ENCODE measurements at regions not wholly inside any gene's neighbourhood (a gene's known extent, or its start where the extent isn't known, plus 50 kb on each side); places are given as distances from the start of the nearest gene placed in this dataset.

GRCh38 chr9:31535651-31536050, 848.8 kb upstream of the ACO1 start:
- dilution Hi-C loops (cut with MboI; ENCODE audit: extremely low pct_ligation_motif_present, low sequenced_read_pairs), result no loop called here

GRCh38 chr9:31536471-31536870, 848.0 kb upstream of the ACO1 start:
- Histone ChIP-seq H3K9ac (ENCODE audit: control insufficient read depth, extremely low read depth, insufficient read depth, low read length) (no peak overlapping the region), H3K79me2 (ENCODE audit: control insufficient read depth, insufficient read depth, low read length) (no peaks in the 10 kb centered on the region), H4K20me1 (ENCODE audit: control insufficient read depth, extremely low read depth, insufficient read depth, low read length) (no peaks in the 10 kb centered on the region), H3K4me2 (ENCODE audit: control insufficient read depth, extremely low read depth, insufficient read depth, low read depth, low read length) (no peak overlapping the region), H3K4me1 (ENCODE audit: control insufficient read depth, extremely low read depth, insufficient read depth, low read length) (no peaks in the 10 kb centered on the region), H3K27ac (ENCODE audit: control insufficient read depth, insufficient read depth, low read length) (no peak overlapping the region), H2AFZ (ENCODE audit: control insufficient read depth, low read length) (no peak overlapping the region), H3K4me3 (ENCODE audit: control insufficient read depth in 2 of 3, extremely low read depth in 1 of 3, insufficient read depth in 2 of 3, low read depth in 1 of 3, low read length in 3 of 3) (no peak overlapping the region), H3K9me1 (ENCODE audit: control insufficient read depth, extremely low read depth, insufficient read depth, low read length) (no peaks in the 10 kb centered on the region), H3K27me3 (ENCODE audit: control insufficient read depth, extremely low read depth, insufficient read depth, low read length) (no peaks in the 10 kb centered on the region), H3K9me3 (ENCODE audit: control insufficient read depth, low read depth, low read length) (no peaks in the 10 kb centered on the region), H3K36me3 (ENCODE audit: control insufficient read depth in 2 of 2, extremely low read depth in 1 of 2, insufficient read depth in 2 of 2, low read length in 2 of 2) (no peaks in the 10 kb centered on the region)
- FAIRE-seq (no peak), DNase-seq (ENCODE audit: low read depth, low spot score) (no peak)
- TF ChIP-seq, protein P1, sequence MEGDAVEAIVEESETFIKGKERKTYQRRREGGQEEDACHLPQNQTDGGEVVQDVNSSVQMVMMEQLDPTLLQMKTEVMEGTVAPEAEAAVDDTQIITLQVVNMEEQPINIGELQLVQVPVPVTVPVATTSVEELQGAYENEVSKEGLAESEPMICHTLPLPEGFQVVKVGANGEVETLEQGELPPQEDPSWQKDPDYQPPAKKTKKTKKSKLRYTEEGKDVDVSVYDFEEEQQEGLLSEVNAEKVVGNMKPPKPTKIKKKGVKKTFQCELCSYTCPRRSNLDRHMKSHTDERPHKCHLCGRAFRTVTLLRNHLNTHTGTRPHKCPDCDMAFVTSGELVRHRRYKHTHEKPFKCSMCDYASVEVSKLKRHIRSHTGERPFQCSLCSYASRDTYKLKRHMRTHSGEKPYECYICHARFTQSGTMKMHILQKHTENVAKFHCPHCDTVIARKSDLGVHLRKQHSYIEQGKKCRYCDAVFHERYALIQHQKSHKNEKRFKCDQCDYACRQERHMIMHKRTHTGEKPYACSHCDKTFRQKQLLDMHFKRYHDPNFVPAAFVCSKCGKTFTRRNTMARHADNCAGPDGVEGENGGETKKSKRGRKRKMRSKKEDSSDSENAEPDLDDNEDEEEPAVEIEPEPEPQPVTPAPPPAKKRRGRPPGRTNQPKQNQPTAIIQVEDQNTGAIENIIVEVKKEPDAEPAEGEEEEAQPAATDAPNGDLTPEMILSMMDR (optimal IDR thresholded peaks at IDR 0.05 in 1 of 3, IDR thresholded peaks at IDR 0.05 in 1 of 3, conservative IDR thresholded peaks at IDR 0.05 in 1 of 3; ENCODE audit: extremely low read depth in 1 of 3, insufficient read depth in 2 of 3, low read length in 3 of 3), result no peak
- TF ChIP-seq EZH2 (IDR thresholded peaks at IDR 0.05; ENCODE audit: low read length), result no peak
- dilution Hi-C loops (cut with MboI; ENCODE audit: extremely low pct_ligation_motif_present, low sequenced_read_pairs), result no loop called here

More at GRCh38 chr9:31535651-31536050, 848.8 kb upstream of the ACO1 start:
- no peak overlapping the region for H3K4me3 ChIP-seq (ENCODE audit: control insufficient read depth in 2 of 3, extremely low read depth in 1 of 3, insufficient read depth in 2 of 3, low read depth in 1 of 3, low read length in 3 of 3)
- H3K4me2 ChIP-seq (ENCODE audit: control insufficient read depth, extremely low read depth, insufficient read depth, low read depth, low read length), result no peak overlapping the region
- H3K27ac ChIP-seq (ENCODE audit: control insufficient read depth, insufficient read depth, low read length), result no peak overlapping the region
- no peaks in the 10 kb centered on the region for H3K9me3 ChIP-seq (ENCODE audit: control insufficient read depth, low read depth, low read length)
- DNase-seq (ENCODE audit: low read depth, low spot score) (no peak), FAIRE-seq (no peak)
- no peaks in the 10 kb centered on the region for H3K79me2 ChIP-seq (ENCODE audit: control insufficient read depth, insufficient read depth, low read length)
- H4K20me1 ChIP-seq (ENCODE audit: control insufficient read depth, extremely low read depth, insufficient read depth, low read length), result no peaks in the 10 kb centered on the region
- no peaks in the 10 kb centered on the region for H3K4me1 ChIP-seq (ENCODE audit: control insufficient read depth, extremely low read depth, insufficient read depth, low read length)
- no peaks in the 10 kb centered on the region for H3K9me1 ChIP-seq (ENCODE audit: control insufficient read depth, extremely low read depth, insufficient read depth, low read length)
- H2AFZ ChIP-seq (ENCODE audit: control insufficient read depth, low read length), result no peak overlapping the region
- no peak for TF ChIP-seq EZH2 (IDR thresholded peaks at IDR 0.05; ENCODE audit: low read length)
- TF ChIP-seq, protein P1 (optimal IDR thresholded peaks at IDR 0.05 in 1 of 3, IDR thresholded peaks at IDR 0.05 in 1 of 3, conservative IDR thresholded peaks at IDR 0.05 in 1 of 3; ENCODE audit: extremely low read depth in 1 of 3, insufficient read depth in 2 of 3, low read length in 3 of 3), result no peak
- no peak overlapping the region for H3K9ac ChIP-seq (ENCODE audit: control insufficient read depth, extremely low read depth, insufficient read depth, low read length)
- H3K36me3 ChIP-seq (ENCODE audit: control insufficient read depth in 2 of 2, extremely low read depth in 1 of 2, insufficient read depth in 2 of 2, low read length in 2 of 2), result no peaks in the 10 kb centered on the region
- H3K27me3 ChIP-seq (ENCODE audit: control insufficient read depth, extremely low read depth, insufficient read depth, low read length), result no peaks in the 10 kb centered on the region

All from keratinocyte (primary cell).